Skin of body (tissue), 1 donor: ENCODE measurements at regions not wholly inside any gene's neighbourhood (a gene's known extent, or its start where the extent isn't known, plus 50 kb on each side); places are given as distances from the start of the nearest gene placed in this dataset.

Experiments
- DNase-seq: peaks from one replicate; lab custom pipeline; 2025; lab: John Stamatoyannopoulos, UW

- no peak for DNase-seq
Observed at GRCh38 chr16:79543219-79543618, 57.3 kb downstream of the MAF start.

GRCh38 chr16:79542237-79542774 lies 58.2 kb downstream of the MAF start:
- DNase-seq = no peak

- DNase-seq = no peak
Observed at GRCh38 chr16:79540825-79541595, 59.5 kb downstream of the MAF start.

GRCh38 chr16:79537584-79537983 lies 63.0 kb downstream of the MAF start:
- DNase-seq = no peak

GRCh38 chr16:79536958-79537357 lies 63.6 kb downstream of the MAF start:
- no peak for DNase-seq

- DNase-seq = no peak
Observed at GRCh38 chr16:79535130-79535529, 65.4 kb downstream of the MAF start.

- no peak for DNase-seq
Observed at GRCh38 chr16:79534143-79534542, 66.4 kb downstream of the MAF start.

GRCh38 chr16:79533292-79533691 lies 67.2 kb downstream of the MAF start:
- DNase-seq = no peak

GRCh38 chr16:79532785-79533184 lies 67.8 kb downstream of the MAF start:
- no peak for DNase-seq

GRCh38 chr16:79532273-79532672 lies 68.3 kb downstream of the MAF start:
- no peak for DNase-seq

GRCh38 chr16:79528338-79528737 lies 72.2 kb downstream of the MAF start:
- DNase-seq = no peak

- DNase-seq = no peak
Observed at GRCh38 chr16:79523971-79524370, 76.6 kb downstream of the MAF start.

- no peak for DNase-seq
Observed at GRCh38 chr16:79519448-79519847, 81.1 kb downstream of the MAF start.

GRCh38 chr16:79517156-79517555 lies 83.4 kb downstream of the MAF start:
- no peak for DNase-seq

- no peak for DNase-seq
Observed at GRCh38 chr16:79510879-79511278, 89.7 kb downstream of the MAF start.

GRCh38 chr16:79509906-79510305 lies 90.6 kb downstream of the MAF start:
- DNase-seq = no peak

- DNase-seq = no peak
Observed at GRCh38 chr16:79509211-79509631, 91.3 kb downstream of the MAF start.

- no peak for DNase-seq
Observed at GRCh38 chr16:79508294-79508693, 92.2 kb downstream of the MAF start.

- DNase-seq = no peak
Observed at GRCh38 chr16:79505344-79505743, 95.2 kb downstream of the MAF start.

GRCh38 chr16:79503511-79503910 lies 97.0 kb downstream of the MAF start:
- DNase-seq = no peak

GRCh38 chr16:79501446-79501845 lies 99.1 kb downstream of the MAF start:
- no peak for DNase-seq

GRCh38 chr16:79500866-79501265 lies 99.7 kb downstream of the MAF start:
- no peak for DNase-seq

GRCh38 chr16:79500286-79500685 lies 100.3 kb downstream of the MAF start:
- DNase-seq = no peak
